ENCODE measurements at regions not wholly inside any gene's neighbourhood (a gene's known extent, or its start where the extent isn't known, plus 50 kb on each side); places are given as distances from the start of the nearest gene placed in this dataset.

DNA sequence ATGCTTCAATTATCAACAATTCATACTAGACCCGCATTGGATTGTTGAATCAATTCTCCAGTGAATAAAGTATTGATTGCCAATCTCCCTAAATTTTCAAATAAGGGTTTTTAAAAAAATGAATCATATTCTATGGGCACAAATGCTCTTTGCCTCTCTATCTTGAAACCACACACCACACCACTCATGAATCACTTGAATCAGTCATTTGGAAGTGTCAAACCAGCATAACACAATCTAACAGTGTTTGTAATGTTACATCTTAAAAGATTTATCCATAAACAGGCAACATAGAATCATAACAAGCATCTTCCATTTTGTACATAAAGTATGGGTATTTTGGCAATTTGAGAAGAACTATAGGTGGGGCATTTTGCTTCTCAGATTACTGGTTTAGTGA is 219.5 kb upstream of the MIR17HG start:
- TF ChIP-seq, protein P1, sequence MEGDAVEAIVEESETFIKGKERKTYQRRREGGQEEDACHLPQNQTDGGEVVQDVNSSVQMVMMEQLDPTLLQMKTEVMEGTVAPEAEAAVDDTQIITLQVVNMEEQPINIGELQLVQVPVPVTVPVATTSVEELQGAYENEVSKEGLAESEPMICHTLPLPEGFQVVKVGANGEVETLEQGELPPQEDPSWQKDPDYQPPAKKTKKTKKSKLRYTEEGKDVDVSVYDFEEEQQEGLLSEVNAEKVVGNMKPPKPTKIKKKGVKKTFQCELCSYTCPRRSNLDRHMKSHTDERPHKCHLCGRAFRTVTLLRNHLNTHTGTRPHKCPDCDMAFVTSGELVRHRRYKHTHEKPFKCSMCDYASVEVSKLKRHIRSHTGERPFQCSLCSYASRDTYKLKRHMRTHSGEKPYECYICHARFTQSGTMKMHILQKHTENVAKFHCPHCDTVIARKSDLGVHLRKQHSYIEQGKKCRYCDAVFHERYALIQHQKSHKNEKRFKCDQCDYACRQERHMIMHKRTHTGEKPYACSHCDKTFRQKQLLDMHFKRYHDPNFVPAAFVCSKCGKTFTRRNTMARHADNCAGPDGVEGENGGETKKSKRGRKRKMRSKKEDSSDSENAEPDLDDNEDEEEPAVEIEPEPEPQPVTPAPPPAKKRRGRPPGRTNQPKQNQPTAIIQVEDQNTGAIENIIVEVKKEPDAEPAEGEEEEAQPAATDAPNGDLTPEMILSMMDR (IDR thresholded peaks at IDR 0.05) = no peak
- TF ChIP-seq POLR2A (IDR thresholded peaks at IDR 0.05) (no peak), POLR2AphosphoS5 (IDR thresholded peaks at IDR 0.05; ENCODE audit: insufficient read depth in 1 of 2, low read depth in 1 of 2) (no peak)

All from vagina (tissue), 2 donors.